ENCODE measurements at regions not wholly inside any gene's neighbourhood (a gene's known extent, or its start where the extent isn't known, plus 50 kb on each side); places are given as distances from the start of the nearest gene placed in this dataset.

DNA sequence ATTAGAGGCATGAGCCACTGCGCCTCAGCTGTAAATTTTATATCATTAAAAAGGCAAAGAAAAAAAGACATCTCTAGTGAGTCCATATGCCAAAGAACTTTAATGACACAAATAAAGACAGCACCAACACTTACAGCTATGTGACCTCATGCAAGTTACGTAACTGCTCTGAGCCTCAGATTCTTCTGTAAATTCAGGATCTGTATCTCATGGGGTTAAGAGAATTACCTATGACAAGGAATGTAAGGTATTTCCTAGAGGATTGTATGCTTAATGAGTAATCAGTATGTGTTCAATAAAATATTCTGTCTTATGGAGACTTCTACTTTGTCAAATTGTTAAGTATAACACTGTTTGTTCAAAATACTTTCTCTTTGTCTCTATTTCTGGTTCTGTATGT is 274.0 kb upstream of the GLI3 start:
- DNase-seq (ENCODE audit: low read depth in 4 of 4, low spot score in 3 of 4) = no peak

DNA sequence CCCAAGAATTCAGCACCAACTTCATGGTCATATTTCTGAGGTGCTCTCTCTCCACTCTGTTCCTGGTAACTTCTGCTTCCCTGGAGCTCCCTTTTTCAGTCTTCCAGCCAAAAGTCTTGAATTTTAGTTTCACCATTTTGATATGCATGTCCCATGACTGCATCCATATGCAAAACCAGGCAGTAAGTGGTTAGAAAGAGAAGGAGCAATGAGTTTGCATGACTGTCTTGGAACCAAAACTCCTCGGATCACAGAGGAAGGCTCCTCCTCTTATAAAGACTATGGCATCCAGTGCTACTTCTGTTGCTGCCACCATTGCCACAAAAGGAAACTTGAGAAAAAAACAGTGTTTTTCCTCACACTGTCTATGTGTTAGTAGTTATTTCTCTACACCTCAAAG is 269.1 kb upstream of the GLI3 start:
- no peak for DNase-seq (ENCODE audit: low read depth in 4 of 4, low spot score in 3 of 4)

DNA sequence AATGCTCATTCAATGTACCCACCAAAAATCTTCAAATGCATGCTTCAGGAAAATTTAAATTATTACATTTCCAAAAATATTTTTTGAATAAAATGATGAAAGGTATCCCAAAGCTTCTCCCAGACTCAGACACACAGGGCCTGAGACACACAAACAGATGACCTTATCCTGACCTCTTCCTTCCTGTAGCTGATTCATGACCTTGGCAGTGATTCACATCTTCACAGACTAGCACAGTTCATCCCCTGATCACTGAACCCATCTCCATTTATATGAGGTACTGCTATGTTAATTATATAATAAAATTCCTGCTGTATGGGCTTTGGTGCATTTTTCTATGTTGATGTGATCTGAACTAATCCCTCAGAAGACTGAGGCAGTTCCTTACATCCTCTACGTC is 265.0 kb upstream of the GLI3 start:
- no peak for DNase-seq (ENCODE audit: low read depth in 4 of 4, low spot score in 3 of 4)

DNA sequence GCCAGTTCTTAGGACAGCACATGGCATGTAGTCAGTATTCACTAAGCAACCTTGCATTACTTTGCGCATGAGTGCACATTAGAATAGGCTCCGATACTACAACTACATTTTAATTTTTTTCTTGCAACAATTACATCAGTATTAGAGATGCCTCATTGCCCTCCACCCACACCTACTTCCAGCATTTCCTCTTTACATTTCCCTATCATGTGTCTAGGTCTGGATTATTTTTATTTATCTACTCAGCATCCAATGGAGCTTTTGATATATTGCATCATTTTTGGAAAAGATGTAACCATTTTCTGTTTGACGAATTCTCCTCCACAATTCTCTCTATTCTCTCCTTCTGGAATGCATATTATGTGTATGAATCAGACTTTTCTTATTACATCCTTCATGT is 258.2 kb upstream of the GLI3 start:
- DNase-seq (ENCODE audit: low read depth in 4 of 4, low spot score in 3 of 4) = no peak

DNA sequence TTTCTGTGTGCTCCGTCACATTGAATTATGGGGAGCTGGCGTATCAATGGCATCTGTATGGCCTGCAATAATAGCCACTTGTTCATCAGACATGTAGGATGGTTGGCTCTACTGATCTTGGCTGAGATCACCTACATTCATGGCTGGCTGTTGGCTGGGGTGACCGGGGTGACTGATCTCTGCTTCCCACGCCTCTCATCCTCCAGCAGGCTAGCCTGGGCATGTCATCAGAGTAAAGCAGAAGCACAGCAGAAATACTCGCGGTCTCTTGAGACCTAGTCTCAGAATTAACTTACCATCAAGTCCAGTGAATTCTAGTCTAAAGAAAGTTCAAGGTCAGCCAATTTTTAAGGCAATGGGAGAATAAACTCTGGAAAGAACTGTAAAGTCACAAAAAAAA is 257.7 kb upstream of the GLI3 start:
- no peak for DNase-seq (ENCODE audit: low read depth in 4 of 4, low spot score in 3 of 4)

DNA sequence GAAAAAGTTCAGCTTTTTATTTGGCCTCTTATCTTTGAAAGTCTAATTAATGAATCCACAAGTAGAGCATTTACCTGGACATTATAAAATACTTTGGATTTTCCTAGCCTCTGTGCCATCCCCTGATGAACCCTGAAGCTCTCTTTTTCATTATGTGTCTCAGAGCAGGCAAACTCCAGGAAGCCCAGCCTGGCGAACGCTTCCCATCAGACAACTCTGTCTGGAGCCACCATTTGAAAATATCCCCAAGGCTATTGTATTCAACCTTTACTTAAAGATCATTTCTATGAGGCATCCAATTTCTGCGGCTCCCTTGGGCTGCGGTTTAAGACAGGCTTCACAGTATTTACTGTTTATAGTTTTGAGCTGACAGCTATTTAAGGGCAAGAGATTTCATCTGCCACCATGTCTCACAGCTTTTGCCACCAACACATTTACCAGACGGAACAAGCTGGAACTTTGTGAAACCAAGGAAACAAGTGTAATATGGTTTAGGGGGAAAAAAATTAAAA is 257.2 kb upstream of the GLI3 start:
- no peak for DNase-seq (ENCODE audit: low read depth in 4 of 4, low spot score in 3 of 4)

DNA sequence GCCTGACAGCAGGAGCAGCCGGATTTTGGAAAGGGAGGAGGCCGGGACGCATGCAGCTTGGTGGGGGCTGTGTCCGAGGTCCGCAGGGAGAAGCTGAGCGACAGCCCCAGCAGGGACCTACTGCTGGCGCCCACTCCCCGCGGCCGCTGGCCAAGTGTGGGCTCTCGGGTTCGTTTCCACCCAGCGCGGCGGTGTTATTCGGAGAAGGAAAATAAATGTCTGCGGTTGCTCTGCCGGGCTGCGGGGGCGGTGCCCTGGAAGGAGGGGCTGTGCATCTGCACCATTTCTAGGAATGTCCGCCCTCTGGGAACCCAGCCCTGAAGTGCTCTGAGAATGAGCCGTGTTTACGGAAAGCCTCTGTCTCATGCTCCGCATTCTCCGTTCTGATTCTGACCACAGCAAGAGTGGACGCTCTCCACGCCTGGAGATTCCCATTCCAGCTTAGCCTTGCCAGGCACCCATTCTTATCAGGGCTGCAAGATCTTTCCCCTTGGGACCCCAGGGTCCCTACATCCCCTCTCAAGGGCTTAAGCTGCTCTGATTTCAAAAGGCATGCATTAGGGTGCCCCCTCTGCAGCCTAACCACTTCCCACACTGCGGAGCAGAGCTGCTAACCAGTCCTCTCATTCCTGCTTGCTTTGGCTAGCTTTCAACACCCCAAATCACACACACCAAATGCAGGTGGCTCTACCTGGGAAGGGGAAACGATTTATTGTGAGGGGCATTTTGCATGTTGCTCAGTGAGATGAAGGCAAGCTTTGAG is 256.6 kb upstream of the GLI3 start:
- DNase-seq (ENCODE audit: low read depth in 4 of 4, low spot score in 3 of 4) = peak; percentile 36 to 63 (median 50)

DNA sequence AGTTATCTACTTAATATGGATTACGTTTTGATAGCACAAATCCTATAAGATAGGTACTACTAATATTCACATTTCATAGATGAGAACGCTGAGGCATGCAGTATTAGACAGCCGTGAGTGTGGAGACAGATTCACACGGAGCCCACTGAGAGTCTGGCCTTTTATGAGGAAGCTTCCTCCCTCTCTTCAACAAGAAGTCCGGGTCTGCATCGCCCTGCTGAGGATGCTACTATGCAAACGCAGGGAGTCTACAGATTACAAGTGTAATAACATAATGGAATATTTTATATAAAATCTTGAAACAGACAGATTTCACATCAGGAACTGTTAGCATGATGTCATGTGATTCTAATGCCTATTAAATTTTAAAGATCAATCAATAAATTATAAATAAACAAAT is 255.9 kb upstream of the GLI3 start:
- no peak for DNase-seq (ENCODE audit: low read depth in 4 of 4, low spot score in 3 of 4)

DNA sequence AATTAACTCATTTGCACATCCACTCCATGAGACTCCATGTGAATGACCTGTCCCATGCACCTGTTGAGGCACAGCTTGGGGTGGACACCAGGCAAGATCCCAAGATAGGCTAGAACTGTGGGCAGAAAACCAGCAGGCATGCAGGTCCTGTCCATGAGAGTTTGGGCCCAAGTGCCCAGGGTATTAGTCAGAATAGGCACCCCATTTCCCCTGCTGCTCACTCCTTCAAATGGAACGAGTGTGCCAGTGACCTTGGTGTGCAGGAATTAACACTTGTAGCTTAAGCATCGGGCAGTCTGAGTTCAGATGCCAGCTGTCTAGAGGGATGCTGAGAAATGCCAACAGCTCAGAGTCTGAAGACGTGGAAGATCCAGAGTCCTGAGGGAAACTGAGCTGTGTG is 254.1 kb upstream of the GLI3 start:
- no peak for DNase-seq (ENCODE audit: low read depth in 4 of 4, low spot score in 3 of 4)

DNA sequence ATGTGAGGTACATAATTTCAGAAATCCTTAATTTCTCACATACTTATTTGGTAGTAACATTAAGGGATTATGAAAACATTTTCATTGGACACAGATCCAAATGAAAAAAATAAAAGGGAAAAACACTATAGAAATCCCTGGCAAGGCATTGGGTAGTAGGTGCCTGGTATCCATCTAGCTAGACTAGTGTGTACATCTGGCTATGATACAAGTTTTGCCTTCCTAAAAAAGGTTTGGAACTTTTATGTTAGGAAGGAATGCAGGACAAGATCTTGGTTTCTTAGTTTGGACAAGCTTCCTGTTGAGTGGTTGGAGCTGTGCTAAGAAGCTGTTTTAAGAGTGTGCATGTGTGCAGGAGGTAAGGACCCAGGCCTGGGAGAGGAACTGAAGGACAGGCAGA is 252.3 kb upstream of the GLI3 start:
- DNase-seq (ENCODE audit: low read depth in 4 of 4, low spot score in 3 of 4) = no peak

DNA sequence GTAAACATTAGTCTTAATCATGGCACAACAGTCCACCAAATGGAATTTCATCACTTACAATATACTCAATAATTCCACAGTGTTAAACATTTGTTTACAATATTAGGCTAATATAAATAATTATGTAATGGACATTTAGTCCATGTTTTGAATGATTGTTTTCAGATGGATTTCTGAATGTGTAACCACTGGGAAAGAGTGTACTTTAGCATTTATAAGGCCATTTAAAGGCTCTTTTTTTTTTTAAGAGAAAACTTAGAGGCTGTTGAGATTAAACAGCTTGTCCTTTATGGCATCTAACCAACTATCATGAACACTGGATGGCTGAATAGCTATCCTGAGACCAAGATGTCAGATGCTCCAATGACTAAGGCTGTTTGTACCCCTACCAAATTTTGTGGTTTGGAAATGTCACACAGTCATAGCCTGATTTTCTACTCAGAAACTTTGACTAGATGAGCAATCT is 248.3 kb upstream of the GLI3 start:
- no peak for DNase-seq (ENCODE audit: low read depth in 4 of 4, low spot score in 3 of 4)

DNA sequence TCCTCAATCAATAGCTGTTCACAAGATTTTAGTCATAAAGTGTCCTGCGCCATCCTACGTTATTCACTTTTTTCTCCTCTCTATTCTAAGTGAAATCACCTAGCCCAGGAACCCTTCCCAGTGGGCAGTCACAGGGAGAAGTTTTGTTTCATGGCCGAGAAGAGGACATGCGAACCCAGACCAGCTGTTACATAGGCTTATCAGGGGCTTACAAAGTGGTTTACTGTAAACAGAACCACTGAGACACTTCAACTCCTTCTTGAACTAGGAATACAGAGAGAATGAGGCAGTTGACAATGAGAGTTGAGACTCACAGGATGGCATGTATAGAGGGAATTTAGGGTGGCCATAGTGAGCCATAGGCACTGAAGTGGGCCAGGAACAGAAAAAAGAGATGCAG is 246.9 kb upstream of the GLI3 start:
- no peak for DNase-seq (ENCODE audit: low read depth in 4 of 4, low spot score in 3 of 4)

DNA sequence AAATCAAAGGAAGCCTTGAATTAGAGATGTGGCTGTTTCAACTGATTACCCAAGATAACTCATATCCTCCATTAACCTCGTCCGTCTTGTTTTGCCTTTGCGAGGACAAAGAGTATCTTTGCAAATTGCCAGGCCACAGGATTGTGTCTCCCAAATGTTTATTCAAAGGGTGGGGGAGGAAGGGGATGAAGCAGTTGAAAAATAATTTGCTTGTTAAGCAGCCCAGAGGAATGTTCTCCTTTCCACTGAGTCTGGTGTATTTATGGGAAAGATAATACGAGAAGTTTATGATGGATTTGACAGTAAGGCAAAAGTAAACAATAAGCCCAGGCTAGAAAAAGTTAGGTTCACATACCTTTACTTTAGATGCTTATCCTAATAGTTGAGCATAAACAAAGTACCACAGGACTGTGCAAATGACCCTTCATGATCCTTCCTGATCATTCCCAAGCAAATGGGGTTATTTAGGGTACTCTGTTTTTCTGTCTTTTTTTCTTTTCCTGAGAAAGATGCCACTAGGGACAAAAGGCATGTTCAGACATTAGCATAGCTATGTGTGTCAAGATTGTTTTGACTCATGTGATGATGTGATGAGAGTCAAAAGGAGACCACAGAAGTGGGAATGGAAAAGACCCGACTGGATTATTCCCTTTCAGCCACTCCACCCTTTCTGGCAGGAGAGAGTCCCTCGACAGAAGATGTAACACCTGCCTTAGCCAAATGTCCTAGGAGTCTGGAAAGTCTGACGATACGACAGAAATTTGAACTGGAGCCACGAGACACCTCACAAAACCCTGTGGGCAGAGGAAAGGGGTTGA is 243.0 kb upstream of the GLI3 start:
- DNase-seq (ENCODE audit: low read depth in 4 of 4, low spot score in 3 of 4) = no peak

DNA sequence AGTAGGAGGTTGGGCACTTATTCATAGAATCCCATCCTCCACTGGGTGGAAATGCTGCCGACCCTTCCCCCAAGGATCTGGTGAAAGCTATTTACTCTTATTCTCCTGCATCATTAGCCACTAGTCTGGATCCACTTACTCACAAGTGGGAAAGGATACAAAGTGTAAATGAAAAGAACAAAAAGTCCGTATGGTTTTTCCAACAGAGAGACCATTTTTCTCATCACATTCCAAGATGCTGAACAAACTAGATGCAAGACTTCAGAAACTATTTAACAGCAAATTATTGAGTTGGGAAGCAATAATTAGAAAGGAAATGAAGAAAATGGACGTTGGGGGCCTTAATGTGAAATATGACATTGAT is 242.4 kb upstream of the GLI3 start:
- no peak for DNase-seq (ENCODE audit: low read depth in 4 of 4, low spot score in 3 of 4)

DNA sequence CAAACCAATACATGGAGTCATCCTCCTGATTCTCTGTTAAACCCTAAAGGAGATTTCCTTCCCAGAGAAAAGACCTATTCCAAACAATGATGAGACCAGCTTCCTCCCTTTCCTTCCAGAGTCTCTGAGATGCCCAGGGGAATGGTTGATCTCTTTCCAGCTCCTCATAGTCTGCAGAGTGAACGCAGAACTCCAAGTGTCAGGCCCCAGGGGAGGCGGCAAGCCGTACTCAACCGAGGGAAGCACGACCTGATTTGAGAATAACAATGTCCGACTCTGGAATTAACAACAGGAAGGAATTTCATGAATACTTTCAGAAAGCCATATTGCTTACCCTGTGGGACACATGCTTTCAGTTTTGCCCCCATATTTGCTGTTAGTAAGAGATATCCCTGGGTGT is 241.7 kb upstream of the GLI3 start:
- no peak for DNase-seq (ENCODE audit: low read depth in 4 of 4, low spot score in 3 of 4)

DNA sequence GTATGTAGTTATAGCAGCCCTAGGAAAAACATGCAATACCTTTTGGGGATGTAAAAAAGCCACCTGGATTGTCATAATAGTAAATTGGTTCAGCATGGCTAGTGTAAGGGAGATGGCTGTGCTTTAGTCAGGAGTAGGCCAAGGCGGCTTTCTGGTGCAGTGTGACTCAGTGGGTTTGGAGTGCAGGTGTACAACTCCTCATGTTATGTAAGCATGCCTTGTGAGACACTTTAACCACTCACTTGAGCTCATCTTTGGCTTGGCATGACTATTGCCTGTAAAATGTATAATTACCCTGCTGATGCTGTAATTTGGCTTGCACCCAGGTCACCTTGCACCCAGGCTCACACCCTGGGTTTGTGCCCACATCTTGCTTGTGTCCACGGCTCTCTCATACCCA is 239.2 kb upstream of the GLI3 start:
- no peak for DNase-seq (ENCODE audit: low read depth in 4 of 4, low spot score in 3 of 4)

DNA sequence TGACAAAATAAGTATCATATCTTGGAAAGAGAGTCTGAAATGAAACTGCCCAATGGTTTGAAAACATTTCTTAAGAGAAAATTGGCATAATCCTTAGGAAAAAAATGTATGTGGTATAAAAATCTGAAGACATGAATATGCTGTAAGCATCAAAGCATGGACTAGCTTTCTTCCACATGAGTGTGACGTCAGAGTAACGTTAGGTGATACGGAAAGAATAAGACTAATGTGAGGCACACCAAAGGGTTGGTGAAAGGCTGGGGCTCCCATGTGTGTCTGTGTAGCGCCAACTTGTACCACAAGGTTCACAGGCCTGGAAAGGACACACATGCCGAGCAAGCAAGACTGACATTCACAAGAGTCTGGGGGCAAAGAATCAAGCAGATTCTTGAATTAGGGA is 238.1 kb upstream of the GLI3 start:
- DNase-seq (ENCODE audit: low read depth in 4 of 4, low spot score in 3 of 4) = no peak

DNA sequence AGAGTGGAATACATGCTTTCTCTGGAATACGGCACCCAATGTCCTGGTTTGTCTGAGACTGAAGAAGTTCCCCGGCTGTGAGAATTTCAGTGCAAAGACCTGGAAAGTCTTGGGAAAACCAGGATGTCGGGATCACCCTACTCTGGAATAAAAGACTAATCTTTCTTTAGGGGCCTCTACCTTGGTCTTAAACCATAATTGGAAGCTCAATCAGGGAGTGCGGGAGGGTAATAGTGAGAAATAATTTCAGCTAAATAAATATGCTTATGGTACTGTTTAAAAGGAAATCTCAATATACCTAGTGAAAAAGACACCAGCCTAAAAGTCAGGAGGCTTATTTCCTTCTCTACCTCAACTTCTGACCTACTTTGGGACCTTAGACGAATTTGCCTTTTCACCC is 236.1 kb upstream of the GLI3 start:
- DNase-seq (ENCODE audit: low read depth in 4 of 4, low spot score in 3 of 4) = no peak

DNA sequence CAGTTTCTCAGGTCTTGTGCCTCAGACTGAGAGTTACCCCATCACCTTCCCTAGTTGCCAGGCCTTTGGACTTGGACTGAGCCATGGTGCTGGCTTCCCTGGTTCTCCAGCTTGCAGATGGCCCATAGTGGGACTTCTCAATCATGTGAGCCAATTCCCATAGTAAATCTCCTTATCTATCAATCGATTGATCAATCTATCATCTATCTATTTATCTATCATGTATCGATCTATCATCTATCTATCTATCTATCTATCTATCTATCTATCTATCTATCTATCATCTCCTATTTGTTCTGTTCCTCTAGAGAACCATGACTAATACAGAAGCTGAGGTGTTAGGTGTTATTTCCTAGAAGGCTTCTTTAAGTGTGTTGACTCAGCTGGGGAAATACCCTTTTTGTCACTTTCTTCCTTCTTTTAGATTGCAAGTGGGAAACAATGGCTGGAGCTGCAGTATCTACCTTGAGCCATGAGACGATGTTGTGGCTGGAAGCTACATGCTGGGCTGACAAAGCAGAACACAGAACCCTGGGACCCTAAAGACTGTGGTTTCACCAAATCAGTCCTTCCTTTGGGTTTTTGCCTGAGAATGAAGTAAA is 234.7 kb upstream of the GLI3 start:
- DNase-seq (ENCODE audit: low read depth in 4 of 4, low spot score in 3 of 4) = no peak

DNA sequence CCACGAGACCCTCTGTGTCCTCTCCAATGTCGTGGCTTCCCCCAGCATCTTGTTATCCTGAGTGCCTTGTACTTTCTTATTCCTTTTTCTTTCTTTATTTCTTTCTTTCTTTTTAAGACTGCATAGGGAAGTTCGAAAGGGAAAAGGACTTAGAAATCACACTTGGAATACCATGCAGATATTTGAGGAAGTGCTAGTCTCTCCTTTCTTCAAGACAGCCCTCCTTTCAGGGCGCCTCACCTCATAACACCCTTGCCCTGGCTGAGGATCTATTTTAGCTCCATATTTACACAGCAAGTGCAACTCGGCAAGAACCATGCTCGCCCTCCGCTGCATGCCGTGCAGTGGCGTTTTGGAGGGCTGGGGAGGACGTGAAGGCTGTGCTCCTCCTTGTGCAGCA is 232.3 kb upstream of the GLI3 start:
- DNase-seq (ENCODE audit: low read depth in 4 of 4, low spot score in 3 of 4) = no peak

DNA sequence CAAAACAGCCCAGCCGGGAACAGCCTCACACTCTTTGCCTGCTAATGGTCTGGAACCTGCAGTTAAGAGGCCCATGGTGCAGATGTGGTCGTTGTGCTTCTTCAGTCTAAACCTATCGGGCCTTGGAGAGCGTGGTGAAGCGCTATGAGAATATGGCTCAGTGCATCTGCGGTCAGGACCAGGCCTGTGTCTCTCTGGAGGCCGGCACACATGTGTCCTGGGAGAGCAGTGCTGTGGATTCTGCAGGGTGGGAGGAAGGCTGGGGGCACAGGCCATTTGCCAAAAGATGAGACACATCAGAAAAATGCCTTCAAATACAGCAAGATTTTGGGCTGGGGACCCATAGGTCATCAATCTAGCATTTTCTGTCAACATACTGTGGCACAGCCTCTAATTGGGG is 231.5 kb upstream of the GLI3 start:
- no peak for DNase-seq (ENCODE audit: low read depth in 4 of 4, low spot score in 3 of 4)

DNA sequence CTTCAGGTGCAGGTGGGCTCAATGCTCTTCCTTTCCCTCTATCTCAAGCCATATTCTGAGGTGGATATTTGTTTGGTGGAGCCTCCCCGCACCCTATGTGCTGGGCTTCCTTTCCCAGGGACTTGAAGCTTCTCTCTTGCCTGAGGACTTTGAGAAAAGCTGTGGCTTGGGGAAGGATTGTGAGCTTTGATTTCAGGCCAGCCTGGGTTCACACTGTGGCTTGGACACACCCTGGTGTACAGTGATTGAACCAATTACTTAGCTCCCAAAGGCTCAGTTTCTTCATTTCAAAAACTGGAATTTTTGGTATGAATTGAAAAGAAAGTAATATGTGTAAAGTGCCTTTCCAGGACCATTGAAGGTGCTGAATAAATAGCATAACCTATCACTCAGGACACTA is 224.5 kb upstream of the GLI3 start:
- DNase-seq (ENCODE audit: low read depth in 4 of 4, low spot score in 3 of 4) = no peak
